ENCODE measurements at regions not wholly inside any gene's neighbourhood (a gene's known extent, or its start where the extent isn't known, plus 50 kb on each side); places are given as distances from the start of the nearest gene placed in this dataset.
"Not testable (repeated sequence)": the region's sequence is repeated elsewhere in the genome, so short reads cannot be mapped to it uniquely, and the experiment has no call there.

DNA sequence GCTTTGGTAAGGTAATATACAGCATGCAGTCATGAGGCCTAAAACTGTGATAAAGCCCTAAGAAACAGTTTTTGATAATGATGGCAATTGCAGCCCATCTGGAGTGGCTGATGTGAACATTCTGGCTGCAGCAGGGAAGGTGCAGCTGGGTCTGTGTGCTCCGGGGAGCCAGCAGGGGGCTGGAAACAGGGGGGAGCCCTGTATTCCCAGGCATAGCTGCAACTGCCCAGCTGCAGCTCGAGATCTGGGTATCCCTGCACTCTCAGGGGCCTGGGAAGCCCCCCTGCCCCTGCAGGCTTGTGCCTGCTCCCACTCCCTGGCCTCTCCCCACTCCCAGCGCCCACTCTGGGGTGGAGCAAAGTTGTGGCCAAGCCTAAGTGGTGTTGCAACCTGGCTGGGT lies 95.6 kb downstream of the RRAGB start:
- DNase-seq = no peak

DNA sequence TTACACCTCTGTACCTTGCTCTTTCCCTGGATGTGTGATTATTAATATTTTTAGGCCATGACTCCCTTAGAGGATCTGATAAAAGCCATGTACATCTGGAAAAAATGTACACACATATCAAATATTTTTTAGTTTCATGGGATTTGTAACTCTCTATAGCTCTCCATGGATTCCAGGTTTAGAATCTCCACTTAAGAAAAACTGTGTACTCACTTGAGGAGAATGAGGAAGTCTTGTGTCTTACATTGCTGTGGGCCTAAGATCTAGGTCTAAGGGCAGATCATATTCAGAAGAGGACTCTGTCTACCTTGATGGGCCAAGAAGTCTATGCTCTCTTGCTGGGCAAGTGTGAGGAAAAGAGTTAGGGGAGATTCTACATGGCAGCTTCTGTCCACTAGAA lies 98.0 kb downstream of the RRAGB start:
- no peak for DNase-seq

DNA sequence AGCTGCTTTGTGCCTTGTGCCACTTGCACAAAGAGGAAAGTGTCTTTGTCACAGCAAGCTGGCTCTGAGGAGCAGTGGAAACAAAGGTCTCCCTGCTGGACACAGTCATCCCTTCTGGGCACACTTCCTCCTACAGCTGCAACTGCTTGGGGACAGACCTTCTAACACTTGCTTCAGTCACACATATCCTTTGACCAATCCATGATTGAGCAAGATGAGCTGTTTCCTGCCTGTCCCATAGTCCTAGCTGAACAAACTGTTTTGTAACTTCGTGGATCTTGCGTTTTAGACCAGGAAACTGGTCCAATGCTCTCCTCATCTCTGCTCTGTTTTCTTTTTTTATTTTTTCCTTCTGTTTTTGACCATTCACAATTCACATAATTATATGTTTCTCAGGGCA lies 98.5 kb downstream of the RRAGB start:
- DNase-seq = no peak

DNA sequence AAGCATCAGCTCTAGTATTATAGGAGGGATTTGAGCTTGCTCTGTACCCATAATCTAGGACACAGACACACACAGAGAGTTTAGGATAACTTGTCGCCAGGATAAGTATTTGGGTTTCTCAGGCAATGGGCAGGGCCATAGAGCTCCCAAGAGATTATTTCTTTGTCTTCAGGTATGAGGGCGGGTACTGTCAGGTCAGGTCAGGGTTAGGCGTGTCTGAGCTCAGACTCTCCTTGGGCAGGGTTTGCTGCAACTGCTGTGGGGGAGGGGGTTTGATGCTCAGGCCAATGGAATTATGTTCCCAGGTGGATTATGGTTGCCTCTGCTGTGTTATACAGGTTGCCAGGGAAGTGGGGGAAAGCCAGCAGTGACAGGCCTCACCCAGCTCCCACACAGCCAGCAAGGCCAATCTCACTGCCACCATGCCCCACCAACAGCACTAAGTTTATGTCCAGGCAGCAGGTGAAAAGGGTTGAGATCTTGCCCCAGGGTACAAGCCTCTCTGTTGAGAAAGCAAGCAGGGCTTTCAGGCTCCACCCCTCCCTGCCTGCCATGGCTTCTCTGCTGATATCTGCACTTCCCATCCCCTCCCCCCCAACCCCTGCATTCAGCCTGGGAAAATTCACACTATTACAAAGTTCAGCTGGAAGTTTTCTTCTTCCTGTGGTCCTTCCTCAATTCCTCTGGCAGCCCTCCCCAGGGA lies 101.3 kb downstream of the RRAGB start:
- no peak for DNase-seq

DNA sequence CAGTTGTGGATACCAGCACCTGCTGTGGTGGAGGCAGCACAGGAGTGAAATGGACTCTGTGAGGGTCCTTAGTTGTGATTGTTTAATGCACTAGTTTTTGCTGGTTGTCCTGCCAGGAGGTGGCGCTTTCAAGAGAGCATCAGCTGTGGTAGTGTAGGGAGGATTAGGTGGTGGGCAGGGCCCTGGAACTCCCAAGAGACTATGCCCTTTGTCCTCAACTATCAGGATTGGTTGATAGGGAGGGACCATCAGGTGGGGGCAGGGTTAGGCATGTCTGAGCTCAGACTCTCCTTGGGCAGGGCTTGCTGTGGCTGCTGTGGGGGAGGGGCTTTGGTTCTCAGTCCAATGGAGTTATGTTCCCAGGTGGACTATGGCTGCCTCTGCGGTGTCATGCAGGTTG lies 121.9 kb downstream of the RRAGB start:
- no peak for DNase-seq

DNA sequence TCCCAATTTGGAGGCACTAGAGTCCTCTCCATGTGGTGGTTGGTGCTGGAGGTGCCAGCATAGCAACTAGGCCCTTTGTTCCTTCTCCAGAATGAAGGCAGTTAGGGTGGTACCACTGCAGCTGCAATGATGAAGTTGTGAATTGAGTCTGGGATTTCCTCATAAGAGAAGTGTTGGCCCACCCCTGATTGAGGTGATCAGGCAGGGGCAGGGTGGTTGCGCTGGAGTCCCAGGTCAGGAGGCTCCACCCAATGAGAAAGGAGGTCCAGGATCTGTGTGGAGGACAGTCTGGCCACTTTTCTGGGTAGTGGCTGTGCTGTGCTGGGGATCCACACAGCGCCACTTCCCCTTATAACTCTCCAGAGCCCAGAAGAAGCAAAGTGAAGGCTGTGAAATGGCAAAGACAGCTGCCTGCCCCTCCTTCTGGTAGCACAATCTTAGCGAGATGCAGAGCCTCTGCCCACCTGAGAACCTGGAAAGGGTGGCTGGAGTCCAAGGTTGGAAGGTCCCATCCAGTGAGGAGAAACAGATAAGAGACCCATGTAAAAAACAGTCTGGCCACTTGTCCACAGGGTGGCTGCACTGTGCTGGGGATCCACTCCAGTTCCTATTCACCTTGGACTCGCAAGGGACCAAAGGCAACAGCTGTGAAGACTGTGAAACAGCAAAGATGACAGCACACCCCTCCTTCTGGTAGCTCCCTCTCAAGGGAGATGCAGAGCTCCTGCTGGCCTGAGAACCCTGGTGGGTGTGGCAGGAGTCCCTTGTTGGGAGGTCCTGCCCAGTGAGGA lies 124.6 kb downstream of the RRAGB start:
- DNase-seq = no peak

DNA sequence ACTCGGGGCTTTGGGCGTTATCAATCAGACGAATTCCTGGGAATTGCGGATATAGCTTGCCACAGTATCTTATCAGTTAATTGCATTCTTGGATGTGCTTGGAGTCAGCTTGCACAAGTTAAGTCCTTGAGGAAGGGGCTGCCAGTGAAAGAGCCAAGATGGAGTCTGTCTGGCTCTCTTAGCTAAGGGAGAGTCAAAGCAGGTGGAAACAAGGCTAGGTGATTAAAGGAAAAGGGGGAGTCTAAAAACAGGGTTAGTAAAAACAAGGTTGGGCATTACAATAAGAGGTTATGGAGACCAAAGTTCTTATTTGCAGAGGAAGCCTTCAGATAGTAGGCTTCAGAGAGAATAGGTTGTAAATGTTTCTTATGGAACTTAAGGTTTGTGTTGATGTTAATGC lies 149.2 kb downstream of the RRAGB start:
- not testable (repeated sequence) for DNase-seq

DNA sequence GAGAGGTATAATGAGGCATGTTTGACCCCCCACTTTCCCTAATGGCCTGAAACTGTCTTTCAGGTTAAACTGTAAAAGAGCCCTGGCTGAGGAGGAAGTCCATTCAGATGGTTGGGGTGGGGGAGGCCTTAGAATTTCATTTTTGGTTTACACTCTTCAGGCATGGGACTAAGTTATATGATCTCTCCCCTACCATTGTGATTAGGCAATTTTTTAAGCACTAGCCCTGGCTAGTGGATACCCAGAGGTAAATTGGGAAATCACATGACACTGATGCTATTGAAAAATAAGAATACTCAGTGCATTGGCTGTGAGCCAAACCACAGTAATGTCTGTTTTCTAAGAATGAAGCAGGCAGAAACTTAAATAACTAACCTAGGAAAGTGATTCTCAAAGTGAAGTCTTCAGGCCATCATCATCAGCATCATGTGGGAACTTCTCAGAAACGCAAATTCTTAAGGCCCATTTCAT lies 149.7 kb downstream of the RRAGB start:
- no peak for DNase-seq

DNA sequence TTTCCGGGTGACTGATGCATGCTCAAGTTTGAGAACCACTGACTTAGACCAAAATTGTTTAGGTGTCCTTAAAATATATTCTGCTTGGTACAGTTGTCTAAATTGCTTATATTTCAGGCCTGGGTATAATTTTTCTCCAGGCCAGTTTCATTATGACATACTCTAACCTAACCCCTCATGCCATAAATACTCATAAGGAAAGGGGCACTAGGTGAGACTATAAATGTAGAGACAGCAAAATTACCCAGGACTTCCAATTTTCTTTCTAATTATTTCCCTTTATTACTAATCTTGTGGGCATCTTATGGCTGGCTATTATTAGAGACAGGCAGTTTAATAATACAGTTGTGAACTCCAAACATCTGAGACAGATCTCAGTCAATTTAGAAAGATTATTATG lies 150.2 kb downstream of the RRAGB start:
- DNase-seq = no peak

DNA sequence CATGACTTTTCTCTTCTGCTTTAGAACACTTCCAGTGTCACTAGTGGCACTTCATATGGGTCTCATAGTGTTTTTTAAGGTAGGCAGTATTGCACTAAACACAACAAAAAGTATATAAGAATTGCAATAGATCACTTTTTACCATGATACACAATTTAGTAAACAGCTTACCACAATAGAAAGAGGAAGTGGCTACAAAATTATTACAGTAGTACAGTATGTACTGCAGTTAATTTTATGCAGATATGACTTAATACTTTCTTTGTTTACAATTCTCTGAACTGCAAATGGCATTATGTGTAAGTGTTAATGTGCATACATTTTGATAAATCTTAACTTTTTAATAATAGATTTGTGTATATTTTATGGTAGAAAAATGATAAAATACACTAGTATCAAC lies 157.3 kb downstream of the RRAGB start:
- DNase-seq = no peak

DNA sequence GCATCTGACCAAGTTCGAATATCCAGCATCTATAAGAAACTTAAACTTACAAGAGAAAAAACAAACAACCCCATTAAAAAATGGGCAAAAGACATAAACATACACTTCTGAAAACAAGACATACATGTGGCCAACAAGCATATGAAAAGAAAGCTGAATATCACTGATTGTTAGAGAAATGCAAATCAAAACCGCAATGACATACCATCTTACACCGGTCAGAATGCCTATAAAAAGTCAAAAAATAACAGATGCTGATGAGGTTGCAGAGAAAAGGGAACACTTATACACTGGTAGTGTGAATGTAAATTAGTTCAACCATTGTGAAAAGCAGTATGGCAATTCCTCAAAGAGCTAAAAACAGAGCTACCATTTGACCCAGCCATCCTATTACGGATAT lies 166.0 kb downstream of the RRAGB start:
- DNase-seq = not testable (repeated sequence)

DNA sequence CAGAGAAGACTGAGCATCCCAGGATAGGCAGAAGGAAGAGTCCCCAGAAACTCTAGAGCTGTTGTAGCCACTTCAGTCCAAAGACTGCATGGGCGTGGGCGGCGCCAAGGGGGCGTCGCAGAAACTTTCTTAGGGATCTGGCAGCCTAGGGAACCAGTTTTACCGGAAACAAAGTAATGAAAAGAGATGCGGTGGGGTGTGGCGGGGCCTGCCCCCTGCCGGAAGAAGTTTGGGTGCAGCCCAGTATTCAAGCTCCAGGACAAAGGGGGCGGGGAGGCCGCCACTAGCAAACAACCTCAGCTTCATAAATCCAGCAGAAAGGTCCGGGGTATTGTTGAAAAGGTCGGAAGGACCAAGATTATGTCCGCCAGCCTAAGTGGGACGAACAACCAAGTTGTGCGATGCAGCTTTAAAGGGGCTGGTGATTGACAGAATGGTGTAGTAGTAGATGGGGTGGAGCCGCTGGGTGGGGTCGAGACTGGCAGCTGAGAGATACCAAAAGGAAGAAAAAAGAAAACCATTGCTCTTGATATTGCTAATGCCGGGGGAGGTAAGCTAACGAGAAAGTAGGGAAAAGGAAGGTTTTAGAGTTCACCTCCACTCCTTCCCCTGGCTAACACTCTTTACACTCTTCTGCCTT lies 190.5 kb downstream of the RRAGB start:
- DNase-seq = peak; percentile 44

DNA sequence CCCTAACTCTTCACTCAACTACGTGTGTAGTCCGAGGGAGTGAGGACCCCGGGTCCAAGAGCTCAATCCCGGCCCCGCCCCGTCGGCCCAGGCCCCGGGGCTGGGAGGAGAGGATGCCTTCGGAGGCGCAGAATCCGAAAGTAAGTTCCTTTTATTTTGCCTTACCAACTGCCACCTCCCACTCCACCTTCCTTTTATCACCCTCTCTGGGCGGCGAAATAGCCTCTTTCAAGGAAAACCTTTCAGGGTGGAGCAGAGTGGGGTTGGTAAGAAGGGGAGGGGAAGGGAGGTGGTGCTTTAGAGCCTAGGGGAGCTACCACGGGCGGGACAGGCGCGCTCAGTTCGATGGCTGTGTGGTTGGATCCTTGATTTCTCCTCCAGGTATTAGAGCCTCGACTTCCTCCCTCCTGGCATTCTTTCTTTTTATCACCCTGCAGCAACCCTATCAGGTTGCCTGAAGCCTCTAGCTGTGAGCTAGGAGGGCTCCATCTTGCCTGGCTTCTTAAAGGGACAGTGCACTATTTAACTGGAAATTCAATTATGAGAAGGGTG lies 191.2 kb downstream of the RRAGB start:
- no peak for DNase-seq

DNA sequence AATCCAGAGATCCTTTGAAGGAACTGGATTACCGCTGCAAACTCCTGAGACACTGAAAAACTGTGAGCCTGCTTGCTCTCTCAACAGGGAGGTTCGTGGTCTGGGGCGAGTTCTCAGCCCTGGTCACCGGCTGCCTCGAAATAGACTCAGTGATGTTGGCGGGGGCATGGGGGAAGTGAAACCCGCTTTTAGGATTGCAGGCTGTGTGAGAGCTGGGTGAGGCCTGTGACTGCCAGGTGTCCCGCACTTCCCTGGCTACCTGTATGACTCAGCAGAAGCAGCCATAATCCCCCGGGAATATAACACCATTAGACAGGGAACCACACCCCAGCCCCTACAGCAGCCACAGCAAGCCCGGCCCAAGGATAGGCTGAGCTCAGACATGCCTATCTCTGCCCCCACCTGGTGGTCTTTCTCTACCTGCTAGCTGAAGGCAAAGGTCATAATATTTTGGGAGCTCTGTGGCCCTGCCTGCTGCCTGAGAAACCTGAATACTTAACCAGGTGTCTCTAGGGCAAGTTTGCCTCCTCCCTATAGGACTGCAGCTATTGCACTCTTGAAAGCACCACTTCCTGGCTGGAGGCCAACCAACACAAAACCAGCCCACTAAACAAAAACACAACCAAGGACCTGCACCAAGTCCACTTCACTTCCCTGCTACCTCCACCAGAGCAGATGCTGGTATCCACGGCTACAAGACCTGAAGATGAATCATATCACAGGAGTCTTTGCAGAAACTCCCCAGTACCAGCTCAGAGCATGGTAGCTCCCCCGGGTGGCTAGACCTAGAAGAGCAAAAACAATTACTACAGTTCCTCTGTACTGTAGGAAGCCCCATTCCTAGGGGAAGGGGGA lies 202.0 kb downstream of the RRAGB start:
- no peak for DNase-seq

DNA sequence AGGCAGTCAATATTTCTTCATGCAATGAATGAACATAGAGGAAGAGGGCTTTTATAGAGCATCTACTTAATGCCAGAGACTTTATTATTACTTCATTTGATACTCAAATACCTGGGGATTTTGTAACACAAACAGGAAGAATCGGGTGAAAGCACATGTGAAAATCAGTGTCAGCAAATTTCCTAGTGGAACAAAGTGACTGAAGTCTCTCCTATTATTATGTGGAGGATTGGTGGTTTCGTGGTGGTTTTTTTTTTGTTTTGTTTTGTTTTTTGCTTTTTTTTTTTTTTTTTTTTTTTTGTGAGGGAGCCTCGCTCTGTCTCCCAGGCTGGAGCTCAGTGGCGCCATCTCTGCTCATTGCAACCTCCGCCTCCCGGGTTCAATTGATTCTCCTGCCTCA lies 207.0 kb downstream of the RRAGB start:
- no peak for DNase-seq

DNA sequence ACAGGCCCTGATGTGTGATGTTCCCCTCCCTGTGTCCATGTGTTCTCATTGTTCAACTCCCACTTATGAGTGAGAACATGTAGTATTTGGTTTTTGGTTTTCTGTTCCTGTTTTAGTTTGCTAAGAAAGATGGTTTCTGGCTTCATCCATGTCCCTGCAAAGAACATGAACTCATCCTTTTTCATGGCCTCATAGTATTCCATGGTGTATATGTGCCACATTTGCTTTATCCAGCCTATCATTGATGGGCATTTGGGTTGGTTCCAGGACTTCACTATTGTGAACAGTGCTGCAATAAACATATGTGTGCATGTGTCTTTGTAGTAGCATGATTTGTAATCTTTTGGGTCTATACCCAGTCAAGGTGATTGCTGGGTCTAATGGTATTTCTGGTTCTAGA lies 211.0 kb downstream of the RRAGB start:
- DNase-seq = not testable (repeated sequence)

Measured in activated T-cell treated with anti-CD3 and anti-CD28 coated beads, Interleukin-2, amount 50 U/mL, for 1 hour (primary cell).